Ascending aorta (tissue), 2 donors: ENCODE measurements at regions not wholly inside any gene's neighbourhood (a gene's known extent, or its start where the extent isn't known, plus 50 kb on each side); places are given as distances from the start of the nearest gene placed in this dataset.
"Not testable (repeated sequence)": the region's sequence is repeated elsewhere in the genome, so short reads cannot be mapped to it uniquely, and the experiment has no call there.

Experiments
- DNase-seq, 2 donors: peaks; one replicate each; pipeline ENCODE4 v3.0.0-alpha.2; 2019; ENCODE audit warnings: low spot score in 2 of 2
- H3K27ac ChIP-seq, 2 donors: fragments of 200-600 bp; sonication (generic); one replicate each; pipeline ENCODE4 v1.5.1; 2016 to 2017; ENCODE audit warnings: mild to moderate bottlenecking in 1 of 2
- H3K27me3 ChIP-seq: fragments of 200-600 bp; sonication (generic); one replicate; pipeline ENCODE4 v1.5.1; 2017
- H3K36me3 ChIP-seq, 2 donors: fragments of 200-600 bp; sonication (generic); one replicate each; pipeline ENCODE4 v1.5.1; 2016
- H3K4me1 ChIP-seq, 2 donors: fragments of 200-600 bp; sonication (generic); one replicate each; pipeline ENCODE4 v1.5.1; 2016 to 2017; ENCODE audit warnings: mild to moderate bottlenecking in 1 of 2
- H3K4me3 ChIP-seq, 2 donors: fragments of 200-600 bp; sonication (generic); one replicate each; pipeline ENCODE4 v1.5.1; 2016 to 2017; ENCODE audit warnings: mild to moderate bottlenecking in 1 of 2
- H3K9me3 ChIP-seq, 2 donors: fragments of 200-600 bp; sonication (generic); one replicate each; pipeline ENCODE4 v1.5.1; 2016
- intact Hi-C: fragments of 100-400 bp; cut with DNase I; formaldehyde crosslinking; loops from one replicate; pipeline ENCODE4 v1.15.1; 2023
- TF ChIP-seq, protein P1 (sequence below), 3 experiments: fragments of 200-600 bp in 2 of 3; fragments of 450-650 bp in 1 of 3; sonication (generic) in 2 of 3; IDR thresholded peaks; one replicate each; pipeline ENCODE4 v1.5.1; 2016 to 2019; ENCODE audit warnings: antibody characterized with exemption in 3 of 3, mild to moderate bottlenecking in 1 of 3, moderate library complexity in 1 of 3

DNA sequence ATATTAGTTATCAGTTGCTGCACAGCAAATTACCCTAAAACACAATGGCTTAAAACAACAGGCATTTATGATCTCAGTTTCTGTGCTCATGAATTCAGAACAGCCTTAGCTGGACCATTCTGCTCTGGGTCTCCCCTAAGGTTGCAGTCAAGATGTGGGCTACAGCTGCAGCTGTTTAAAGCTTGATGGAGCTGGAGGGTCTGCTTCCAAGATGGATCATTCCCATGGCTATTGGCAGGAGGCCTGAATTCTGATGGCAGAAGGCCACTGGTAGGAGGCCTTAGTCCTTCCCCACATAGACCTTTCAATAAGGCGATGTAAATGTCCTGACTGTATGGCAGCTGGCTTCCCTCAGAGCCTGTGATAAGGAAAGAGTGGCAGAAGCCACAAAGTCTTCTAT lies 118.6 kb upstream of the SERPINE2 start:
- H3K27ac ChIP-seq: no peak overlapping the region
- H3K4me1 ChIP-seq: no peaks in the 10 kb centered on the region
- no peak overlapping the region for H3K4me3 ChIP-seq
- no peaks in the 10 kb centered on the region for H3K9me3 ChIP-seq
- no peaks in the 10 kb centered on the region for H3K27me3 ChIP-seq
- intact Hi-C loops: no loop called here
- H3K36me3 ChIP-seq: no peaks in the 10 kb centered on the region
- TF ChIP-seq, protein P1, sequence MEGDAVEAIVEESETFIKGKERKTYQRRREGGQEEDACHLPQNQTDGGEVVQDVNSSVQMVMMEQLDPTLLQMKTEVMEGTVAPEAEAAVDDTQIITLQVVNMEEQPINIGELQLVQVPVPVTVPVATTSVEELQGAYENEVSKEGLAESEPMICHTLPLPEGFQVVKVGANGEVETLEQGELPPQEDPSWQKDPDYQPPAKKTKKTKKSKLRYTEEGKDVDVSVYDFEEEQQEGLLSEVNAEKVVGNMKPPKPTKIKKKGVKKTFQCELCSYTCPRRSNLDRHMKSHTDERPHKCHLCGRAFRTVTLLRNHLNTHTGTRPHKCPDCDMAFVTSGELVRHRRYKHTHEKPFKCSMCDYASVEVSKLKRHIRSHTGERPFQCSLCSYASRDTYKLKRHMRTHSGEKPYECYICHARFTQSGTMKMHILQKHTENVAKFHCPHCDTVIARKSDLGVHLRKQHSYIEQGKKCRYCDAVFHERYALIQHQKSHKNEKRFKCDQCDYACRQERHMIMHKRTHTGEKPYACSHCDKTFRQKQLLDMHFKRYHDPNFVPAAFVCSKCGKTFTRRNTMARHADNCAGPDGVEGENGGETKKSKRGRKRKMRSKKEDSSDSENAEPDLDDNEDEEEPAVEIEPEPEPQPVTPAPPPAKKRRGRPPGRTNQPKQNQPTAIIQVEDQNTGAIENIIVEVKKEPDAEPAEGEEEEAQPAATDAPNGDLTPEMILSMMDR (IDR thresholded peaks at IDR 0.05): no peak
- DNase-seq: no peak

DNA sequence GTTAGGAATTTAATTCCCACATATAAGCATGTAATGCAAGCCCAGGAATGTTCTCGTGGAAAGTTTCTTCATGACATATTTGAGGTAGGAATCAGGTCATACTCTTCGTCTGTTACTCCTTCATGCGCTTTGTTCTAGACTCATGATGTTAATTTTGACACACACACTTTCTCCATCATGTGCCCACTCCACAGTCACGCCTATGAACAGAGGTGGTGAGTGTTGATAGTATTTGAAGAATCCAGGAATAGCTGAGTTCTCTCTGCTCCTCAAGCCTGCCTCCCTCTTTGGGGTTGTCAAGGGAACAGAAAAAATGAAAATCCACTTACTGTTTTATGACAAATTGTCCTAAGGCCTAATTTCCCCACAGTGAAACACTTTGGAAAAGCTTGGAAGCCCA lies 117.3 kb upstream of the SERPINE2 start:
- H3K9me3 ChIP-seq: no peaks in the 10 kb centered on the region
- no peaks in the 10 kb centered on the region for H3K36me3 ChIP-seq
- no peak overlapping the region for H3K27ac ChIP-seq
- TF ChIP-seq, protein P1 (IDR thresholded peaks at IDR 0.05): no peak
- H3K27me3 ChIP-seq: no peaks in the 10 kb centered on the region
- H3K4me3 ChIP-seq: no peak overlapping the region
- no peak for DNase-seq
- intact Hi-C loops: no loop called here
- no peaks in the 10 kb centered on the region for H3K4me1 ChIP-seq

DNA sequence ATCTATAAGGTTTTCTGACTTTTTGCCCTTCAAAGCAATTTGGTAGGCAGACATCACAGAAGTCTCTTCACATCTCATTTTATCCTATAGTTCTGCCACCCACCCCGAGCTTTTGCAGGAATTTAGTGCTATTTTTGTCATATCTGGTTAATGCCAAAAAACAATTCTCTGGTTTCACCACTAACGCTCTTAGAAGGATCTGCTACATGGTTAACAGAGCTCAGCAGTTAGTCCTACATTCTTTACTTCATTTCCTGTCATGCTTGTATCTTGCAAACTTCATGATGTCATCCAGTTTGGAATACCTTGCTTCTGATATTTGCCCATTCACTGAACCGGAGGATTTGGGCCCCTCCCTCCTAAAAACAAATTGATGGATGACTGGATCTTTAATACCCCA lies 116.8 kb upstream of the SERPINE2 start:
- Histone ChIP-seq H3K36me3 (no peaks in the 10 kb centered on the region), H3K4me3 (no peak overlapping the region), H3K27ac (no peak overlapping the region), H3K27me3 (no peaks in the 10 kb centered on the region), H3K4me1 (no peaks in the 10 kb centered on the region), H3K9me3 (no peaks in the 10 kb centered on the region)
- TF ChIP-seq, protein P1 (IDR thresholded peaks at IDR 0.05): no peak
- DNase-seq: no peak
- intact Hi-C loops: no loop called here

DNA sequence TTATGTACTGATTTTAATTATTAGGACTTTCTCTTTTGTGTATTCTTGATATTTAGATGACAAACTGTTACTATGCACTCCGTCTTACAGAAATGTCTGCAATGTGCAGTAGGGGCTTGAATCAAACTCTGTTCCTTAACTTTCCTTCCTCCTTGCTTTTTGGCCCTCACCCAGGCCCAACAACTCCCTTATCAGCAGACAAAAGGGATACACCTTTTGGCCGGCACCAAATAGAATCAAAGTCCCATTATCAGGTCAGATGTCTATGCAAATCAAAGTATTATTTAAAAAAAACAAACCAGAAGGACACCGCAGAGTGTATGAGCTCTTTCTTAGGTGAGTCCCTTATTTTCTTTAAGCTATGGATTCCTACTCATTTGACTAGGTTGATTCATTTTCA lies 116.3 kb upstream of the SERPINE2 start:
- intact Hi-C loops: no loop called here
- Histone ChIP-seq H3K4me3 (no peak overlapping the region), H3K27me3 (no peaks in the 10 kb centered on the region), H3K9me3 (no peaks in the 10 kb centered on the region), H3K36me3 (no peaks in the 10 kb centered on the region), H3K27ac (no peak overlapping the region), H3K4me1 (no peaks in the 10 kb centered on the region)
- DNase-seq: no peak
- TF ChIP-seq, protein P1 (IDR thresholded peaks at IDR 0.05): no peak

DNA sequence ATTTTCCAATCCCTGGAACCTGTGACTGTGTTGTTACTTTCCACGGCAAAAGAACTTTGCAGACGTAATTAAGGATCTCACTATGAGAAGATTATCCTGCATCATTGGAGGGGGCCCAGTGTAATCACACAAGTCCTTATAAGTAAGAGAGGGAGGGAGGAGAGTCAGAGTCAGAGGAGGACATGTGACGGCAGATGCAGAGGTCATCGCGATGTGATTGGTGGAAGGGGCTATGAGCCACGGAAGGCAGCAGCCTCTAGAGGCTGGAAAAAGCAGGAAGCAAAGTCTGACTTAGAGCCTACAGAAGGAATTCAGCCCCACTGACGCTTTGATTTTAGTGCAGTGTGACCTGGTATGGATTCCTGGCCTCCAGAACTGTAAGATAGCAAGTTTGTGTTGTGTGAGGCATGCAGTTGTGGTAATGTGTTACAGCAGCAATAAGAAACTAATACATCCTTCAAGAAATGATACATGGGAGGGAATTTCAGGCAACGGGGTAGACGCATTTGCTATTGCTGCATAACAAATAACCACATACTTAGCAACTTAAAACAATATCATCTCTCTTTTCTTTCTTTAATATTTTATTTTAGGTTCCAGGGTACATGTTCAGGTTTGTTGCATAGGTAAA lies 112.7 kb upstream of the SERPINE2 start:
- Histone ChIP-seq H3K4me1 (no peaks in the 10 kb centered on the region), H3K27ac (no peak overlapping the region), H3K36me3 (no peaks in the 10 kb centered on the region), H3K9me3 (no peaks in the 10 kb centered on the region), H3K4me3 (no peak overlapping the region), H3K27me3 (no peaks in the 10 kb centered on the region)
- DNase-seq: no peak
- intact Hi-C loops: no loop called here
- TF ChIP-seq, protein P1 (IDR thresholded peaks at IDR 0.05): no peak

DNA sequence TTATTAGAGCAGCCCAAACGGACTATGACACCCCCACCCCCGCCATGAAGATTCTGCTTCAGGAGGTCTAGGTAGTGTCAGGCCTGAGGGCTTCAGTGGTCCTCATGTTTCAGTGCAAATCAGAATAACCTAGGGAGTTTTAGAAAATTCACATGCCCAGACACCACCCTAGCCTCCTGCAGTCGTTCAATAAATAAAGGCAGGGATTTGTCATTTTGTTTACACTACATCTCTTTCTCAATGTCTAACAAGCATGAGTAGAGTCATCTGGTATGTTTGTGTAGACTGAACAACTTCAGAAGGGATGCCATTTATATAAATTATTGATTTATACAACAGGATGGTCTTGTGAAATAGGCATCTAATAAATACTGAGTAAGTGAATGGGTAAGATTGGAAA lies 112.1 kb upstream of the SERPINE2 start:
- no peaks in the 10 kb centered on the region for H3K36me3 ChIP-seq
- intact Hi-C loops: no loop called here
- H3K4me1 ChIP-seq: no peaks in the 10 kb centered on the region

DNA sequence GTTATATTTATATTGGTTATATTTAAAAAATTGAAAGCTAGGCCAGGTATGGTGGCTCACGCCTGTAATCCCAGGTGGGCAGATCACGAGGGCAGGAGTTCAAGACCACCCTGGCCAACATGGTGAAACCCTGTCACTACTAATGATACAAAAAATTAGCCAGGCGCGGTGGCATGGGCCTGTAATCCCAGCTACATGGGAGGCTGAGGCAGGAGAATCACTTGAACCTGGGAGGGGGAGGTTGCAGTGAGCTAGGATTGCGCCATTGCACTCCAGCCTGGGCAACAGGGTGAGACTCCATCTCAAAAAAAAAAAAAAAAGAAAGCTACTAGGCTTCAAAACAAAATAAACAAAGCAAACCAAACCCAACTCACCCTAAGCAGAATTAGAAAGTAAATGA lies 109.0 kb upstream of the SERPINE2 start:
- H3K4me3 ChIP-seq, intact Hi-C loops, H3K27me3 ChIP-seq, DNase-seq, H3K9me3 ChIP-seq, H3K4me1 ChIP-seq, H3K36me3 ChIP-seq, H3K27ac ChIP-seq: not testable (repeated sequence)

More for the DNA sequence above, 112.1 kb upstream of the SERPINE2 start:
- Histone ChIP-seq H3K4me3 (no peak overlapping the region), H3K27me3 (no peaks in the 10 kb centered on the region), H3K27ac (no peak overlapping the region), H3K9me3 (no peaks in the 10 kb centered on the region)
- no peak for DNase-seq
- TF ChIP-seq, protein P1 (IDR thresholded peaks at IDR 0.05): no peak
